ENCODE measurements at regions not wholly inside any gene's neighbourhood (a gene's known extent, or its start where the extent isn't known, plus 50 kb on each side); places are given as distances from the start of the nearest gene placed in this dataset. TPM values are rescaled to one million over a fixed set of nuclear protein-coding genes. Genes with fewer than 3 reads are reported as not detected.

DNA sequence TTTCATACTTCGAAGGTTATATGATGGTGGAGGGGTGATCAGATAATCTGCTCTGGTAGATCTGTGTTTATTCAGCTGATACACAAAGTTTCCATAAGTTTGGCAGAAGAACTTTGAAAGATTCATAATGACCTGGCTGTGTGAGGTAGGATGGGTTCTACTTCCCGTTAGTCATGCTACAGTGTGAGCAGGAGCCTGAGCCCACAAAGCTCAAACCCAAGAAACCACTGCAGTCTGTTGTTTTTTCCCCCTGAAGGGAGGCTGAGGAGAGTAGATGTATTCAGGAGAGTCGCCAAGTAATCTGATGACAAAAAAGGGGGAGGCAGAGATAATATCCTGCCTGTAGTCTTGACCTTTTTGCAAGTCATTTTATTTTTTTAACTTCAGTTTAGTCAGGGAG is 52.8 kb upstream of the PPP3CA start:
- H3K27ac ChIP-seq (ENCODE audit: low read length): no peak overlapping the region
- no peaks in the 10 kb centered on the region for H3K9me3 ChIP-seq (ENCODE audit: low read length)
- no peak overlapping the region for H2AFZ ChIP-seq (ENCODE audit: low read length)
- H3K4me2 ChIP-seq (ENCODE audit: low read depth, low read length, poor library complexity, severe bottlenecking): no peak overlapping the region
- H3K4me3 ChIP-seq (ENCODE audit: low read length): no peak overlapping the region
- no peaks in the 10 kb centered on the region for H3K27me3 ChIP-seq (ENCODE audit: low read length)
- no peaks in the 10 kb centered on the region for H3K9me2 ChIP-seq (replicated peaks; ENCODE audit: insufficient read depth, low read length)
- no peaks in the 10 kb centered on the region for H4K20me1 ChIP-seq (ENCODE audit: insufficient read depth, low read depth, low read length)
- H3K79me2 ChIP-seq (ENCODE audit: low read length): no peaks in the 10 kb centered on the region
- H3K36me3 ChIP-seq (ENCODE audit: insufficient read depth, low read length): no peaks in the 10 kb centered on the region
- no peaks in the 10 kb centered on the region for H3K4me1 ChIP-seq (ENCODE audit: low read length)
- no peak overlapping the region for H3K9ac ChIP-seq (ENCODE audit: low read length)
- DNase-seq: no peak

DNA sequence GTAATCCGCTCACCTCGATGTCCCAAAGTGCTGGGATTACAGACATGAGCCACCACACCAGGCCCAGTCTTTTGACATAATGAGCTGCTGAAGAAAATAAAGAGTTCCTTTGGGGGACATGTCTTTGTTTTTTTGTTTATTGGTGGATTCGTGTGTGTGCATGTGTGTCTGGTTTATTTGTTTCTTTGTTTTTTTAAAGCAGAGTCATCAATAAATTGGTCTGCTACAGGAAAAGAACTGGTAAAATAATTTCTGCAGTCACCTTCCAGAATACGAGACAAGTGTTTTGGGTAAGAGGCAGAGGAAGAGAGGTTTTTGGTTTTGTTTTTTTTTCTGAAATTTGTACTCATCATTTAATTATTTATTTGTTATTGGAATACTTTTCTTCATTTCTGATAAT is 51.5 kb upstream of the PPP3CA start:
- Histone ChIP-seq H3K4me1 (ENCODE audit: low read length) (no peaks in the 10 kb centered on the region), H3K79me2 (ENCODE audit: low read length) (no peaks in the 10 kb centered on the region), H3K27ac (ENCODE audit: low read length) (no peak overlapping the region), H3K4me2 (ENCODE audit: low read depth, low read length, poor library complexity, severe bottlenecking) (no peak overlapping the region), H4K20me1 (ENCODE audit: insufficient read depth, low read depth, low read length) (no peaks in the 10 kb centered on the region), H3K4me3 (ENCODE audit: low read length) (no peak overlapping the region), H3K27me3 (ENCODE audit: low read length) (no peaks in the 10 kb centered on the region), H3K36me3 (ENCODE audit: insufficient read depth, low read length) (no peaks in the 10 kb centered on the region), H3K9me3 (ENCODE audit: low read length) (no peaks in the 10 kb centered on the region), H2AFZ (ENCODE audit: low read length) (no peak overlapping the region), H3K9ac (ENCODE audit: low read length) (no peak overlapping the region), H3K9me2 (replicated peaks; ENCODE audit: insufficient read depth, low read length) (no peaks in the 10 kb centered on the region)
- no peak for DNase-seq

Small RNA genes in the stretch of these regions (small RNA-seq; reads per million reads assigned to genes)
- gene RNU6-462P: not detected
